Transverse colon (tissue), 4 donors: ENCODE measurements at regions not wholly inside any gene's neighbourhood (a gene's known extent, or its start where the extent isn't known, plus 50 kb on each side); places are given as distances from the start of the nearest gene placed in this dataset.

Experiments used
- DNase-seq: peaks from one replicate; pipeline ENCODE4 v3.0.0-alpha.2; 2019
- H3K27ac ChIP-seq, 4 donors: fragments of 200-600 bp; sonication (generic); 2 replicates each; pipeline ENCODE4 v1.5.1; 2016 to 2018; ENCODE audit warnings: inconsistent platforms in 4 of 4
- H3K27me3 ChIP-seq: fragments of 200-600 bp; sonication (generic); 2 replicates; pipeline ENCODE4 v1.5.1; 2017; ENCODE audit warnings: inconsistent platforms
- H3K36me3 ChIP-seq, 4 donors: fragments of 200-600 bp; sonication (generic); 2 replicates each; pipeline ENCODE4 v1.5.1; 2017 to 2019; ENCODE audit warnings: inconsistent platforms in 4 of 4
- H3K4me1 ChIP-seq, 4 donors: fragments of 200-600 bp; sonication (generic); 2 replicates each; pipeline ENCODE4 v1.5.1; 2017 to 2020; ENCODE audit warnings: inconsistent platforms in 4 of 4
- H3K4me3 ChIP-seq, 4 donors: fragments of 200-600 bp; sonication (generic); 1 replicate in 1 of 4; 2 replicates in 3 of 4; pipeline versions ENCODE4 v1.5.1 to v1.6.1; 2017 to 2019; ENCODE audit warnings: inconsistent platforms in 4 of 4
- H3K9me3 ChIP-seq, 2 donors: fragments of 200-600 bp; sonication (generic); 2 replicates each; pipeline ENCODE4 v1.5.1; 2017 to 2019; ENCODE audit warnings: inconsistent platforms in 2 of 2
- CTCF ChIP-seq, 5 experiments: fragments of 200-600 bp in 3 of 5; fragments of 450-650 bp in 2 of 5; sonication (generic) in 3 of 5; IDR thresholded peaks; 1 replicate in 2 of 5; 2 replicates in 3 of 5; pipeline ENCODE4 v1.5.1; 2016 to 2017; ENCODE audit warnings: antibody characterized with exemption in 5 of 5, inconsistent platforms in 3 of 5, mild to moderate bottlenecking in 2 of 5, moderate library complexity in 1 of 5
- EP300 ChIP-seq: sonication (generic); formaldehyde crosslinking; IDR thresholded peaks from one replicate; pipeline ENCODE4 v1.6.1; 2017; ENCODE audit warnings: antibody characterized with exemption, low read depth
- POLR2A ChIP-seq: fragments of 450-650 bp; IDR thresholded peaks from one replicate; pipeline ENCODE4 v1.6.1; 2016; ENCODE audit warnings: antibody characterized with exemption, mild to moderate bottlenecking, moderate library complexity
- POLR2AphosphoS5 ChIP-seq, 3 donors: sonication (generic); formaldehyde crosslinking; IDR thresholded peaks; one replicate each; pipeline ENCODE4 v1.6.1; 2016; ENCODE audit warnings: antibody characterized with exemption in 3 of 3
- WGBS, 2 donors: methylation state at CpG; one replicate each; pipeline ENCODE4 v1.1.5; 2018; ENCODE audit warnings: low coverage in 1 of 2; 5-methylcytosine and 5-hydroxymethylcytosine counted together
- in situ Hi-C, 4 donors: fragments of 200-750 bp; cut with MboI; loops; one replicate each; pipeline versions ENCODE4 v1.15.0 to v1.15.1; 2017; ENCODE audit warnings: low sequenced_read_pairs in 3 of 4, low pct_ligation_motif_present in 1 of 4, low pct_unique_long_range_greater_than_20kb in 1 of 4
- intact Hi-C: fragments of 100-400 bp; cut with DNase I; formaldehyde crosslinking; loops from one replicate; pipeline ENCODE4 v1.15.1; 2023; ENCODE audit warnings: low total_unique reads

- H3K36me3 ChIP-seq: no peaks in the 10 kb centered on the region
- no peak for TF ChIP-seq POLR2A
- TF ChIP-seq CTCF (IDR thresholded peaks at IDR 0.05): no peak
- TF ChIP-seq POLR2AphosphoS5 (IDR thresholded peaks at IDR 0.05): no peak
- no peak for TF ChIP-seq EP300
- H3K27me3 ChIP-seq: no peaks in the 10 kb centered on the region
- WGBS, 2 donors: 25 to 41% methylated on average over 1 of the region's 1 CpG
- intact Hi-C loops (no loop called here), in situ Hi-C loops (no loop called here)
- H3K9me3 ChIP-seq: no peaks in the 10 kb centered on the region
- DNase-seq: no peak
- H3K4me1 ChIP-seq: no peaks in the 10 kb centered on the region
- H3K27ac ChIP-seq: no peak overlapping the region
- H3K4me3 ChIP-seq: no peak overlapping the region
Measured at GRCh38 chr14:85732031-85732430, 202.1 kb downstream of the FLRT2 start.

DNA sequence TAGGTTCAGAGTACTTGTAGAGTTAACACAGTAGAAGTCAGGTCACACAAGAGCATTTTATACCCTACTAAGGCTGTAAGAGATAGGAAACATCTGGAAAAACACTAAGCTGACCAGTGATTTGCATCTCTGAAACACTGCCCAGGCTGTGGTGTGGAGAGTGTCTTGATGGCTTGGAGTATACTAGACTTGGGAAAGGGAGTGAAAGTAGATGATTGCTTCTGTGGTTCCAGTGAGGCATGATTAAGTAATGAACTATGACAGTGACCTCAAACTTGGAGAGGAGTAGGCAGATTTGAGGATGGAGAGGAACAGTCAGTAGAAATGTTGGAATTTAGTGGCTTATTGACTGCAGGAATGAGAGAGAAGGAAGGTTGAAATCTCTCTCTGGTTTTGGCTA is 201.2 kb downstream of the FLRT2 start:
- H3K36me3 ChIP-seq: no peaks in the 10 kb centered on the region
- H3K27me3 ChIP-seq: no peaks in the 10 kb centered on the region
- H3K9me3 ChIP-seq: no peaks in the 10 kb centered on the region
- no peak overlapping the region for H3K4me3 ChIP-seq
- H3K4me1 ChIP-seq: no peaks in the 10 kb centered on the region
- no peak for DNase-seq
- H3K27ac ChIP-seq: no peak overlapping the region
- TF ChIP-seq EP300 (no peak), POLR2A (no peak)
- intact Hi-C loops (no loop called here), in situ Hi-C loops (no loop called here)

DNA sequence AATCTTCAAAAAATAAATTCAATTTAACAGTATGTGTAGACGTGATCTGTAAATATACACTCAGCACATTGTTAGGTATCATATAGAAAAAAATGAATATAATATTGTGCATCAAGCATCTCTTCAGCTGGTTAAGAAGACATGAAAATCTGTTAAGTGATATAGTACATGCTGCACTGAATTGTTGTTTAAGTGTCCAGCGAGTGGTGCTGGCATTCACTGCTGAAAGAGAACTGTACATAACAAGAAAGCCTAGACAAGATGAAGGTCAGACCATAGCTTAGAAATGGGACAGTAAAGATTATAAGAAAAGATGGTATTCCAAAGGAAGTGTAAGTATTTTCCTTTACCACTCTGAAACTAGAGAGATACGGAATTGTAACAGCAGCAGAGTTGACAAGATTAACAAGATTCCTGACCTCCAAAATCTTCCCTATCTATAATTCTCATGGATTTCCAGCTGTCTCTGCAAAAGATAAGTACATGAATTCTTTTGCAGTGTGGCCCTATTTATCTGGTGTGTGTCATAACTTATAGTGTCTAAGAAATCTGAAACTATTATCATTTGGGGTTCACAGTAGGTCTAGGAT is 198.6 kb downstream of the FLRT2 start:
- no peak for DNase-seq
- no peak for TF ChIP-seq EP300
- TF ChIP-seq CTCF (IDR thresholded peaks at IDR 0.05): no peak
- TF ChIP-seq POLR2AphosphoS5 (IDR thresholded peaks at IDR 0.05): no peak
- TF ChIP-seq POLR2A: no peak
- H3K36me3 ChIP-seq: no peaks in the 10 kb centered on the region
- intact Hi-C loops: no loop called here
- no peaks in the 10 kb centered on the region for H3K27me3 ChIP-seq
- WGBS, 2 donors: 60 to 61% methylated on average over 3 of the region's 3 CpGs
- in situ Hi-C loops: no loop called here
- H3K27ac ChIP-seq: no peak overlapping the region
- H3K9me3 ChIP-seq: no peaks in the 10 kb centered on the region
- H3K4me1 ChIP-seq: no peaks in the 10 kb centered on the region
- no peak overlapping the region for H3K4me3 ChIP-seq

DNA sequence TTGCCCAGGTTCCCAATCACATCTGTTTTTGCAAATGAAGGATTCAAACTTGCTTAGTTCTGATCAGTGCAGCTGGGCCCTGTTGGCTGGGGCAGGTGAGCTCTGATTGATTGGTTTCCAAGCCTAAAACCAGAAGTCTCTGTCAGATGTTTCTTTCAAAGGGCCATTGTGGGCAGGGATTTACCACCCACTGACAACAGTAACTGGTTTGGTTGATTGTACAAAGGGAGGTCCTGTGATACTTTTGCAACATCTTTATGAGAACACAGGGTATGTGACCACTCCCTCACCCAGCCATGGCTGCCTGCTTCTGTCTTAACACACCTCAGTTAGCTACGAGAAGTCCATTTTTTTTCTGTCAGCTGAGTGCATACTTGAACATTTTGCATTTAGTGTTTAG is 184.1 kb downstream of the FLRT2 start:
- DNase-seq: no peak
- TF ChIP-seq EP300: no peak
- TF ChIP-seq CTCF (IDR thresholded peaks at IDR 0.05): no peak
- no peak for TF ChIP-seq POLR2AphosphoS5 (IDR thresholded peaks at IDR 0.05)
- no peak for TF ChIP-seq POLR2A
- Histone ChIP-seq H3K27me3 (no peaks in the 10 kb centered on the region), H3K36me3 (no peaks in the 10 kb centered on the region), H3K4me1 (no peaks in the 10 kb centered on the region), H3K9me3 (no peaks in the 10 kb centered on the region), H3K27ac (no peak overlapping the region), H3K4me3 (no peak overlapping the region)
- in situ Hi-C loops (no loop called here), intact Hi-C loops (no loop called here)
- WGBS, 2 donors: 64 to 100% methylated on average over 1 of the region's 1 CpG

DNA sequence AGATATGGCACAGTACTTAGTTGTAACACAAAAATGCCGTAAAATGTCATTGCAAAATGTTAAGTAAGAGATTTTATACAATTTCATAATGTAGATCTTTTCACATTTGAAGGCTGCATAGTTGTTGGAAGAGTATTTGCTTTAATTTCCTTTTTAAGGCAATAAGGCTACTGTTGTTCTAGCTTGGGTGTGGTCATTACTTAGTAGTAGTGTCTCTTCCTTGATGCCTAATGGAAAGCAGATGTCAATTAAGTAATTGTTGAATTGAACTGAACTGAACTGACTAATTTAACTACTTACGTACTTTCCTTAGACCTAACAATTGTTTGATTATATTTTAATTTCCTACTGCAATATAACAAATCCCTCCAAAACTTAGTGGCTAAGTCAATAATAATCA is 181.7 kb downstream of the FLRT2 start:
- Histone ChIP-seq H3K9me3 (no peaks in the 10 kb centered on the region), H3K27me3 (no peaks in the 10 kb centered on the region), H3K27ac (no peak overlapping the region), H3K4me1 (no peaks in the 10 kb centered on the region), H3K36me3 (no peaks in the 10 kb centered on the region), H3K4me3 (no peak overlapping the region)
- in situ Hi-C loops (no loop called here), intact Hi-C loops (no loop called here)
- 79% methylated on average over 2 of the region's 2 CpGs for WGBS, 2 donors
- TF ChIP-seq EP300 (no peak), CTCF (IDR thresholded peaks at IDR 0.05) (no peak), POLR2AphosphoS5 (IDR thresholded peaks at IDR 0.05) (no peak), POLR2A (no peak)
- no peak for DNase-seq
